ENCODE measurements at regions not wholly inside any gene's neighbourhood (a gene's known extent, or its start where the extent isn't known, plus 50 kb on each side); places are given as distances from the start of the nearest gene placed in this dataset.

DNA sequence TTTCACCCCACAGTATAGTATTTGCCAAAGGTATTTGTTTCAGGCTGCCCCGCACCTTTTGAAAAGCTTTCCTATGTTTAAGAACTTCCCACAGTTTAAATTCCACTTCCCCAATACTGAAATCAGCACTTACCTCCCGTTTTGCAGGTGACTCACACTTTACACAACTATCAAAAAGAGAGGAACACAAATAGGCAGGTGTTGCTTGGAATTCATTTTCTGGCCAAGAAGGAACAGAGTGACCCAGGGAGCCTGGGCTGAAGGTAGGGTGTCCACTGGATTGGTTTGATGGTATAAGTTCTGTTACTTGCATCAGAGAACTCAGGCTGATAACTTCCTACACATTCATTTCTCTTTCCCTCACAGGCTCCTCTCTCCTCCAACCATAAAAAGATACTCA, 60.1 kb upstream of the SLC30A5 start:
- TF ChIP-seq POLR2AphosphoS5 (IDR thresholded peaks at IDR 0.05; ENCODE audit: low read depth, low read length) (no peak), TAF1 (IDR thresholded peaks at IDR 0.05; ENCODE audit: borderline replicate concordance, insufficient read depth, low read length) (no peak)

Measured in PFSK-1 (cell line).